Neuronal stem cell (in vitro differentiated cells): ENCODE measurements at regions not wholly inside any gene's neighbourhood (a gene's known extent, or its start where the extent isn't known, plus 50 kb on each side); places are given as distances from the start of the nearest gene placed in this dataset.

Experiments used
- DNase-seq: peaks from one replicate; pipeline ENCODE4 v3.0.0-alpha.2; 2013; ENCODE audit warnings: low spot score
- H2AFZ ChIP-seq: one replicate; pipeline ENCODE4 v1.6.1; 2013; ENCODE audit warnings: mild to moderate bottlenecking, low read length, inconsistent platforms
- H2AK5ac ChIP-seq: 2 replicates; pipeline ENCODE4 v1.6.1; 2013; ENCODE audit warnings: low read depth, mild to moderate bottlenecking, inconsistent platforms, low read length, moderate library complexity, mixed read lengths
- H2BK120ac ChIP-seq: 2 replicates; pipeline ENCODE4 v1.6.1; 2013; ENCODE audit warnings: low read depth, mild to moderate bottlenecking, inconsistent platforms, low read length, moderate library complexity, mixed read lengths
- H2BK12ac ChIP-seq: one replicate; pipeline ENCODE4 v1.6.1; 2013; ENCODE audit warnings: low read length, inconsistent platforms
- H2BK15ac ChIP-seq: 2 replicates; pipeline ENCODE4 v1.6.1; 2013; ENCODE audit warnings: mild to moderate bottlenecking, low read length, inconsistent platforms, mixed read lengths
- H2BK5ac ChIP-seq: one replicate; pipeline ENCODE4 v1.6.1; 2013; ENCODE audit warnings: inconsistent platforms, mild to moderate bottlenecking, low read length, moderate library complexity
- H3K14ac ChIP-seq: one replicate; pipeline ENCODE4 v1.6.1; 2013; ENCODE audit warnings: low read length, inconsistent platforms
- H3K18ac ChIP-seq: 2 replicates; pipeline ENCODE4 v1.6.1; 2013; ENCODE audit warnings: low read length, inconsistent platforms
- H3K23ac ChIP-seq: 2 replicates; pipeline ENCODE4 v1.6.1; 2013; ENCODE audit warnings: low read depth, mild to moderate bottlenecking, mixed read lengths, low read length, inconsistent platforms; ENCODE audit not compliant: poor library complexity
- H3K27ac ChIP-seq: replicated peaks from 3 replicates; pipeline ENCODE4 v1.5.1; 2013; ENCODE audit warnings: low read length, inconsistent platforms
- H3K27me3 ChIP-seq, 3 experiments: 2 replicates each; pipeline ENCODE4 v1.6.1; 2013; ENCODE audit warnings: low read length in 3 of 3, mild to moderate bottlenecking in 2 of 3, inconsistent platforms in 1 of 3, low read depth in 1 of 3, mixed read lengths in 1 of 3, moderate library complexity in 1 of 3; ENCODE audit not compliant: control insufficient read depth in 3 of 3, insufficient read depth in 3 of 3
- H3K36me3 ChIP-seq, 2 donors: replicated peaks in 1 of 2; 2 replicates each; pipeline ENCODE4 v1.6.1; 2013; ENCODE audit warnings: low read length in 2 of 2; ENCODE audit not compliant: control insufficient read depth in 2 of 2, insufficient read depth in 2 of 2
- H3K4ac ChIP-seq: 2 replicates; pipeline ENCODE4 v1.6.1; 2013; ENCODE audit warnings: inconsistent platforms, mild to moderate bottlenecking, low read length, moderate library complexity
- H3K4me1 ChIP-seq, 2 donors: 1 replicate in 1 of 2; 2 replicates in 1 of 2; pipeline ENCODE4 v1.6.1; 2013; ENCODE audit warnings: low read length in 2 of 2, low read depth in 1 of 2; ENCODE audit not compliant: control insufficient read depth in 2 of 2, insufficient read depth in 1 of 2
- H3K4me2 ChIP-seq: one replicate; pipeline ENCODE4 v1.6.1; 2013; ENCODE audit warnings: mild to moderate bottlenecking, low read length, inconsistent platforms; ENCODE audit not compliant: insufficient read depth, poor library complexity, severe bottlenecking
- H3K4me3 ChIP-seq, 2 donors: 2 replicates each; pipeline ENCODE4 v1.5.1; 2013; ENCODE audit warnings: low read length in 2 of 2, mild to moderate bottlenecking in 2 of 2, inconsistent platforms in 1 of 2, moderate library complexity in 1 of 2
- H3K79me1 ChIP-seq: one replicate; pipeline ENCODE4 v1.6.1; 2013; ENCODE audit warnings: low read depth, mild to moderate bottlenecking, inconsistent platforms, low read length, moderate library complexity
- H3K9ac ChIP-seq: one replicate; pipeline ENCODE4 v1.6.1; 2013; ENCODE audit warnings: mild to moderate bottlenecking, low read depth, low read length, inconsistent platforms; ENCODE audit not compliant: poor library complexity
- H3K9me3 ChIP-seq, 2 donors: replicated peaks in 1 of 2; 2 replicates each; pipeline versions ENCODE3 to v1.6.1; 2013; ENCODE audit warnings: low read length in 2 of 2, mild to moderate bottlenecking in 2 of 2, inconsistent platforms in 1 of 2, low read depth in 1 of 2, mixed read lengths in 1 of 2, moderate library complexity in 1 of 2; ENCODE audit not compliant: control insufficient read depth in 2 of 2, insufficient read depth in 1 of 2
- H4K8ac ChIP-seq: one replicate; pipeline ENCODE4 v1.6.1; 2013; ENCODE audit warnings: low read depth, mild to moderate bottlenecking, inconsistent platforms, low read length, moderate library complexity
- H4K91ac ChIP-seq: one replicate; pipeline ENCODE4 v1.6.1; 2013; ENCODE audit warnings: low read length, low read depth, mild to moderate bottlenecking, inconsistent platforms; ENCODE audit not compliant: poor library complexity
- WGBS, 2 donors: extraction: QIAGEN DNeasy Blood & Tissue Kit; methylation state at CpG; one replicate each; pipeline ENCODE4 v1.1.7; 2013; ENCODE audit warnings: missing lambda C conversion rate in 2 of 2, mixed read lengths in 1 of 2; ENCODE audit not compliant: insufficient read length in 2 of 2, insufficient replicate concordance in 1 of 2; ENCODE audit errors: extremely low coverage in 2 of 2; 5-methylcytosine and 5-hydroxymethylcytosine counted together

GRCh38 chr18:68355637-68356036 lies 359.3 kb downstream of the TMX3 start:
- no peak overlapping the region for H3K27ac ChIP-seq
- H2BK120ac ChIP-seq, result no peak overlapping the region
- no peak overlapping the region for H3K14ac ChIP-seq
- H2AFZ ChIP-seq, result no peak overlapping the region
- no peak overlapping the region for H2AK5ac ChIP-seq
- H4K8ac ChIP-seq, result no peak overlapping the region
- no peak overlapping the region for H2BK12ac ChIP-seq
- H2BK15ac ChIP-seq, result no peak overlapping the region
- no peak for DNase-seq
- H3K4me3 ChIP-seq, result no peak overlapping the region
- H3K9me3 ChIP-seq, result peaks cover 3 to 17% of the 10 kb centered on the region in 2 donors
- H3K27me3 ChIP-seq, result no peaks in the 10 kb centered on the region
- H3K18ac ChIP-seq, result no peak overlapping the region
- H3K79me1 ChIP-seq, result no peaks in the 10 kb centered on the region
- H3K36me3 ChIP-seq, result no peaks in the 10 kb centered on the region
- H4K91ac ChIP-seq, result no peak overlapping the region
- no peak overlapping the region for H3K9ac ChIP-seq
- no peak overlapping the region for H3K4ac ChIP-seq
- no peaks in the 10 kb centered on the region for H3K4me1 ChIP-seq
- H3K23ac ChIP-seq, result no peak overlapping the region
- H2BK5ac ChIP-seq, result no peak overlapping the region
- WGBS, 2 donors, result no CpG with 5 or more reads among the region's 3 CpGs
- H3K4me2 ChIP-seq, result no peak overlapping the region

- Histone ChIP-seq H3K36me3 (no peaks in the 10 kb centered on the region), H2AK5ac (no peak overlapping the region), H3K4me1 (no peaks in the 10 kb centered on the region), H3K14ac (no peak overlapping the region), H2BK15ac (no peak overlapping the region), H3K18ac (no peak overlapping the region), H4K8ac (no peak overlapping the region), H3K9me3 (peaks cover 3 to 17% of the 10 kb centered on the region in 2 donors), H3K4me3 (no peak overlapping the region), H3K79me1 (no peaks in the 10 kb centered on the region), H3K23ac (no peak overlapping the region), H3K4ac (no peak overlapping the region), H2BK12ac (no peak overlapping the region), H3K4me2 (no peak overlapping the region), H2BK120ac (no peak overlapping the region), H4K91ac (no peak overlapping the region), H3K27ac (no peak overlapping the region), H3K9ac (no peak overlapping the region), H3K27me3 (no peaks in the 10 kb centered on the region), H2BK5ac (no peak overlapping the region), H2AFZ (no peak overlapping the region)
- DNase-seq, result no peak
- WGBS, 2 donors, result no CpG with 5 or more reads among the region's 1 CpG
Measured at GRCh38 chr18:68354176-68354575, 360.7 kb downstream of the TMX3 start.

GRCh38 chr18:68342039-68342659 lies 372.8 kb downstream of the TMX3 start:
- Histone ChIP-seq H3K36me3 (no peaks in the 10 kb centered on the region), H2BK5ac (no peak overlapping the region), H2AFZ (peak overlapping the region; percentile 22), H3K18ac (no peak overlapping the region), H3K9ac (no peak overlapping the region), H3K79me1 (no peaks in the 10 kb centered on the region), H3K27ac (no peak overlapping the region), H3K9me3 (peaks cover 0 to 4% of the 10 kb centered on the region in 2 donors), H2BK15ac (no peak overlapping the region), H4K91ac (no peak overlapping the region), H2AK5ac (no peak overlapping the region), H3K14ac (no peak overlapping the region), H2BK12ac (no peak overlapping the region), H3K4ac (no peak overlapping the region), H2BK120ac (no peak overlapping the region), H3K27me3 (no peaks in the 10 kb centered on the region), H4K8ac (no peak overlapping the region), H3K23ac (no peak overlapping the region), H3K4me1 (peaks cover 0 to 6% of the 10 kb centered on the region in 2 donors), H3K4me2 (no peak overlapping the region), H3K4me3 (no peak overlapping the region)
- no peak for DNase-seq
- WGBS, 2 donors, result no CpG with 5 or more reads among the region's 2 CpGs

- Histone ChIP-seq H2AFZ (no peak overlapping the region), H3K27ac (no peak overlapping the region), H3K14ac (no peak overlapping the region), H3K9ac (no peak overlapping the region), H2AK5ac (no peak overlapping the region), H3K4me1 (peaks cover 0 to 6% of the 10 kb centered on the region in 2 donors), H3K27me3 (no peaks in the 10 kb centered on the region), H2BK120ac (no peak overlapping the region), H2BK12ac (no peak overlapping the region), H4K8ac (no peak overlapping the region), H3K4me3 (no peak overlapping the region), H3K4ac (no peak overlapping the region), H3K9me3 (peaks cover 0 to 4% of the 10 kb centered on the region in 2 donors), H2BK15ac (no peak overlapping the region), H2BK5ac (no peak overlapping the region), H3K36me3 (no peaks in the 10 kb centered on the region), H3K23ac (no peak overlapping the region), H3K79me1 (no peaks in the 10 kb centered on the region), H4K91ac (no peak overlapping the region), H3K4me2 (no peak overlapping the region), H3K18ac (no peak overlapping the region)
- no peak for DNase-seq
- no CpG with 5 or more reads among the region's 1 CpG for WGBS, 2 donors
Measured at GRCh38 chr18:68340606-68341005, 374.3 kb downstream of the TMX3 start.
